CD8-positive, alpha-beta memory T cell (primary cell): ENCODE measurements at regions not wholly inside any gene's neighbourhood (a gene's known extent, or its start where the extent isn't known, plus 50 kb on each side); places are given as distances from the start of the nearest gene placed in this dataset.

Source experiments
- CTCF ChIA-PET: fragments of 350-600 bp; sonication (Branson Sonifier 250); formaldehyde crosslinking; loops from one replicate; lab custom pipeline; 2021; ENCODE audit warnings: antibody characterized with exemption; lab: Charles Lee
- POLR2A ChIA-PET: fragments of 350-600 bp; sonication (Branson Sonifier 250); formaldehyde crosslinking; loops from one replicate; lab custom pipeline; 2021; ENCODE audit warnings: antibody characterized with exemption; lab: Charles Lee
- DNase-seq, 5 donors: peaks; one replicate each; pipeline versions ENCODE4 v3.0.0 to v3.0.0-alpha.2; 2020 to 2022; ENCODE audit warnings: mixed read lengths in 1 of 5
- H3K27ac ChIP-seq: one replicate; pipeline ENCODE4 v1.7.0; 2013; ENCODE audit warnings: low read depth, mild to moderate bottlenecking, low read length, moderate library complexity
- H3K27me3 ChIP-seq: 2 replicates; pipeline ENCODE4 v1.7.0; 2013; ENCODE audit warnings: low read length, mild to moderate bottlenecking; ENCODE audit not compliant: insufficient read depth, poor library complexity, severe bottlenecking
- H3K36me3 ChIP-seq: 2 replicates; pipeline ENCODE4 v1.7.0; 2013; ENCODE audit warnings: mild to moderate bottlenecking, low read length, moderate library complexity; ENCODE audit not compliant: insufficient read depth
- H3K4me1 ChIP-seq: 2 replicates; pipeline ENCODE4 v1.7.0; 2013; ENCODE audit warnings: mild to moderate bottlenecking, low read length, moderate library complexity; ENCODE audit not compliant: insufficient read depth
- H3K4me3 ChIP-seq: 2 replicates; pipeline ENCODE4 v1.7.0; 2013; ENCODE audit warnings: mild to moderate bottlenecking, low read length
- H3K9me3 ChIP-seq: 2 replicates; pipeline ENCODE4 v1.7.0; 2013; ENCODE audit warnings: mild to moderate bottlenecking, low read length
- H3K27ac Mint-ChIP-seq, 8 donors: one replicate each; pipeline ENCODE4 v1.8.0; 2020 to 2021; ENCODE audit warnings: mixed read lengths in 8 of 8, mild to moderate bottlenecking in 6 of 8, inconsistent platforms in 3 of 8, moderate library complexity in 3 of 8
- H3K27me3 Mint-ChIP-seq, 2 donors: one replicate each; pipeline ENCODE4 v1.8.0; 2020 to 2021; ENCODE audit warnings: mixed read lengths in 2 of 2, mild to moderate bottlenecking in 1 of 2, moderate library complexity in 1 of 2
- H3K36me3 Mint-ChIP-seq, 3 donors: one replicate each; pipeline ENCODE4 v1.8.0; 2020 to 2021; ENCODE audit warnings: mixed read lengths in 3 of 3, inconsistent platforms in 1 of 3, mild to moderate bottlenecking in 1 of 3
- H3K4me1 Mint-ChIP-seq, 3 donors: one replicate each; pipeline ENCODE4 v1.8.0; 2020 to 2021; ENCODE audit warnings: mixed read lengths in 3 of 3, inconsistent platforms in 1 of 3, mild to moderate bottlenecking in 1 of 3
- H3K4me3 Mint-ChIP-seq, 7 donors: one replicate each; pipeline ENCODE4 v1.8.0; 2020 to 2021; ENCODE audit warnings: mixed read lengths in 7 of 7, mild to moderate bottlenecking in 6 of 7, moderate library complexity in 4 of 7, inconsistent platforms in 2 of 7
- H3K9me3 Mint-ChIP-seq, 5 donors: one replicate each; pipeline ENCODE4 v1.8.0; 2020 to 2022; ENCODE audit warnings: mixed read lengths in 5 of 5, mild to moderate bottlenecking in 3 of 5, moderate library complexity in 2 of 5, inconsistent platforms in 1 of 5

DNA sequence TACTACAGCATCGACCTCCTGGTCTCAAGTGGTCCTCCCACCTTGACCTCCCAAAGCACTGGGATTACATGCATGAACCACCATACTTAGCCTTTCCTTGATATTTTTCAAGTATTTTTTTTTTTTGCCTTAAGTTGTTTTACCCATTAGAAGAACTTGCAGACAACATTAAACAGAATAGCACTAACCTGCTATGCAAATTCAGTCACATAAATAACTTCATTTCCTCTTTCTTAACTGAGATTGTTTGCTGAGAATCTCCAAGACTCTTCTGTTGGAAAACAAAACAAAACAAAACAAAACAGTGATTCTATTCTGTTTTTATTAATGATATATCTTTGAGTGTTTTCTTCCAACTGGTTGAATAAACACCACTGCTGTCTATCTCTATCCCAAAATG is 115.9 kb upstream of the IFNG-AS1 start:
- no peak overlapping the region for H3K4me3 Mint-ChIP-seq
- no peaks in the 10 kb centered on the region for H3K36me3 ChIP-seq
- peaks cover 0 to 2% (median 0%) of the 10 kb centered on the region in 3 donors for H3K36me3 Mint-ChIP-seq
- peaks cover 3 to 5% of the 10 kb centered on the region in 2 donors for H3K27me3 Mint-ChIP-seq
- ChIA-PET CTCF (interaction anchor here (1.0 kb wide), 1 partner anchor 70 kb away, joined by 3 read pairs; no protein-coding TSS in a partner anchor), POLR2A (no interaction called here)
- peaks cover 0 to 5% (median 0%) of the 10 kb centered on the region in 3 donors for H3K4me1 Mint-ChIP-seq
- no peak overlapping the region for H3K27ac ChIP-seq
- no peak overlapping the region for H3K27ac Mint-ChIP-seq
- no peaks in the 10 kb centered on the region for H3K4me1 ChIP-seq
- H3K27me3 ChIP-seq = no peaks in the 10 kb centered on the region
- DNase-seq = no peak
- H3K9me3 ChIP-seq = no peaks in the 10 kb centered on the region
- H3K9me3 Mint-ChIP-seq = peaks cover 0 to 2% (median 0%) of the 10 kb centered on the region in 5 donors
- H3K4me3 ChIP-seq = no peak overlapping the region

DNA sequence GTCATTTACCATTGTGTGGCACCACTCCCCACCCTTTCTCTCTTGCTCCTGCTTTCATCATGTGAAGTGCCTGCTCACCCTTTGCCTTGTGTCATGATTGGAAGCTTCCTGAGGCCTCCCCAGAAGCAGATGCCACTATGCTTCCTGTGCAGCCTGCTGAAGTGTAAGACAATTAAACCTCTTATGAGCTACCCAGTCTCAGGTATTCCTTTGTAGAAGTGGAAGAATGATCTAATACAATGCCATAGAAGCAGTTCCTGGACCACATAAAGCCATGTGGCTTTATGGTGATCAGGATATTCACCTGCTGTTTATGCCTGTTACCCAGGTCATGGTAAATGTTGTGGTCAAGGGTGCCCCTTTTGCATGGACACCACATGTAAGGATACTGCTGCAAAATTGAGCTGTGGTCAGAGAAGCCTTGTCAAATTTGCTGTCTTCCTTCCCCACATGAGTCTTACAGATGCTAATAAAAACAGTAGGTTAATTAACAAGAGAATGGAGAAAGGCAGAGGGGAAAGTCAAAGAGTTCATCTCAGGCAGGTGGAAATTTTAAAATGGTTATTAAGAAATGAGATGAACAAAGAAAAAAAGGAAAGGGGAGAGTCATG is 112.8 kb upstream of the IFNG-AS1 start:
- Histone ChIP-seq H3K36me3 (no peaks in the 10 kb centered on the region), H3K27ac (no peak overlapping the region), H3K9me3 (no peaks in the 10 kb centered on the region), H3K4me3 (no peak overlapping the region), H3K27me3 (no peaks in the 10 kb centered on the region), H3K4me1 (no peaks in the 10 kb centered on the region)
- no peak overlapping the region for H3K4me3 Mint-ChIP-seq
- no peak for DNase-seq
- peaks cover 0 to 2% (median 0%) of the 10 kb centered on the region in 5 donors for H3K9me3 Mint-ChIP-seq
- H3K27ac Mint-ChIP-seq = peak overlapping the region in 1 of 8 donors; percentile 55
- ChIA-PET POLR2A (no interaction called here), CTCF (no interaction called here)
- H3K27me3 Mint-ChIP-seq = peaks cover 3 to 7% of the 10 kb centered on the region in 2 donors
- no peaks in the 10 kb centered on the region for H3K4me1 Mint-ChIP-seq
- H3K36me3 Mint-ChIP-seq = peaks cover 0 to 4% (median 2%) of the 10 kb centered on the region in 3 donors

DNA sequence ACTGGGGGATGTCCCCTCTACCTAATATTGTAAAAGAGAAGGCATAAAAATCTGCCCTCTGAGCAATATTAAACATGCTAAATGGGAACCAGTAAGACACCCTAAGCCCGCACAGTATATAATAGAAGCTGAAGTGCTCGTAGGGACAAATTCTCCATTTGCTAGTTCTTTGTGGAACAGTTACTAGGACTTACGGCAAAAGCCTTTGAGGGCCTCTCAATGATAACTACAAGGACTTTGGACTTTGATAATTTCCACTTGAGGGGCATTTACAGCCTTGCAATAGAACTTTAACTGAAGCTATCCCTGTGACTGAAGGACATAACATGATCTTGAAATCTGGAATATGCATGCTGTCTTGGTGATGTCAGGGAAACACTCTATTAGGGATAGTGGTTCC is 111.5 kb upstream of the IFNG-AS1 start:
- H3K27me3 Mint-ChIP-seq = peaks cover 0 to 7% of the 10 kb centered on the region in 2 donors
- H3K4me3 Mint-ChIP-seq = no peak overlapping the region
- H3K36me3 Mint-ChIP-seq = peaks cover 0 to 4% (median 2%) of the 10 kb centered on the region in 3 donors
- ChIA-PET POLR2A (no interaction called here), CTCF (no interaction called here)
- Histone ChIP-seq H3K4me1 (no peaks in the 10 kb centered on the region), H3K27me3 (no peaks in the 10 kb centered on the region), H3K27ac (no peak overlapping the region), H3K9me3 (no peaks in the 10 kb centered on the region), H3K4me3 (no peak overlapping the region), H3K36me3 (no peaks in the 10 kb centered on the region)
- no peaks in the 10 kb centered on the region for H3K4me1 Mint-ChIP-seq
- no peak for DNase-seq
- no peaks in the 10 kb centered on the region for H3K9me3 Mint-ChIP-seq
- no peak overlapping the region for H3K27ac Mint-ChIP-seq

DNA sequence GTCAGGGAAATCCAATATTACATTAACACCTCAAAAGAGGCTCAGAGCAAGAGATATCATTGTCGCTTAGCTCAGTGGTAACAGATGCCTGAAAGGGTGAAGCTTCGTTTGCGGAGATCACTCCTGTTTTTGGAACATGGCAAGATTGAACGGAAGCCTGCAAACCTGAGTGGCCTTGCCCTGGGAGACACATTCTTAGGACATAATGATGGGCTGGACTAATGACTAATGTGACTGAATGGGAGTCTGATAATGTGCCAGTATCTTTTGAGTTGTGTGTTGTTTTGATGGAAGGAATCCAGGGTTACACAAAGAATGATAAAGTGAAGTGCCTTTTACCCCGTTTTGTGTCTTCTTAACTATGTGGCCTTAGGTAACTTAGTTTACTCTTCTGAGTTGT is 109.3 kb upstream of the IFNG-AS1 start:
- no peaks in the 10 kb centered on the region for H3K27me3 ChIP-seq
- H3K27me3 Mint-ChIP-seq = peaks cover 4 to 7% of the 10 kb centered on the region in 2 donors
- no peaks in the 10 kb centered on the region for H3K36me3 ChIP-seq
- H3K4me3 Mint-ChIP-seq = no peak overlapping the region
- H3K4me1 Mint-ChIP-seq = no peaks in the 10 kb centered on the region
- H3K9me3 ChIP-seq = no peaks in the 10 kb centered on the region
- ChIA-PET POLR2A (no interaction called here), CTCF (no interaction called here)
- no peak overlapping the region for H3K27ac Mint-ChIP-seq
- no peaks in the 10 kb centered on the region for H3K9me3 Mint-ChIP-seq
- H3K36me3 Mint-ChIP-seq = peaks cover 0 to 10% (median 0%) of the 10 kb centered on the region in 3 donors
- H3K4me3 ChIP-seq = no peak overlapping the region
- no peaks in the 10 kb centered on the region for H3K4me1 ChIP-seq
- no peak for DNase-seq
- no peak overlapping the region for H3K27ac ChIP-seq

DNA sequence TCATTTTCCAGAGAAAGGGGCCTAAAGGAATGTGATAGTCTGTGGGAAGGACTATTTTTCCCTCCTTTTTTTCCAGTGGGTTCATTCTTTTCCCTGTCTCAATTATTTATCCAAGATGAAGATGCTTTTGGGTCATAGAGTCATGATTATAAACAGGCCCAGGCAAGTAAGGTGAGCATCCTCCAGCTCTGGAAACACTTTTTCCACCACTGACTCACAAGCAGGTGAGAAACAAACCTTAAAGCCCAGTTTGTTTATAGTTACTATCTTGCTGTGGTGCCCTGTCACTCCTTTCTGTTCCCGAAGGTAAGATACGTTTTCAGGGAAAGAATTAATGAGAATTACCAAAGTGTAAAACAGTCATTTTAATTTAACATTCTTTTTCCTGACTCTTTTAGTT is 107.7 kb upstream of the IFNG-AS1 start:
- CTCF ChIA-PET = no interaction called here
- Mint-ChIP-seq H3K4me1 (no peaks in the 10 kb centered on the region), H3K27ac (no peak overlapping the region), H3K4me3 (no peak overlapping the region), H3K9me3 (no peaks in the 10 kb centered on the region), H3K27me3 (peaks cover 4 to 7% of the 10 kb centered on the region in 2 donors), H3K36me3 (peaks cover 0 to 10% (median 0%) of the 10 kb centered on the region in 3 donors)
- Histone ChIP-seq H3K27me3 (no peaks in the 10 kb centered on the region), H3K4me3 (no peak overlapping the region), H3K36me3 (no peaks in the 10 kb centered on the region), H3K27ac (no peak overlapping the region), H3K4me1 (no peaks in the 10 kb centered on the region), H3K9me3 (no peaks in the 10 kb centered on the region)
- POLR2A ChIA-PET = no interaction called here
- no peak for DNase-seq

DNA sequence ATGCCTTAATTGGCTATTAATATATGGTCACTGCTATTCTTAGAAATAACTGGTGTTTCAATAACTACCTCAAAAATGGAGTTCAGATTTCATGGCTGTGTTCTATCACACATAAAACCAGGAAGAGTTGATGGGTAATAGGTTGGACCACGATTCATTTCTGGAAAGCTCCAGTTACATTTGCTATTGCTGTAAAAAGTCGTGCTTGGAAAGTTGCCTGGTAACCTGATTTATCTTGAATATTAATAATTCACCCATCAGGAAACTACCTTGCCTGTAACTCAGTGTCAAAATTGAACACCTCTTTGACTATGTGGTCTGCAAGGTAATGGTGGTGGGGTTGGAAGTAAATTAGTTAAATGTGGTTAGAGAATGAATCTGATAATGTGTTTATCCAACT is 104.7 kb upstream of the IFNG-AS1 start:
- DNase-seq = no peak
- ChIA-PET CTCF (no interaction called here), POLR2A (no interaction called here)
- Histone ChIP-seq H3K4me3 (no peak overlapping the region), H3K27ac (no peak overlapping the region), H3K36me3 (no peaks in the 10 kb centered on the region), H3K27me3 (no peaks in the 10 kb centered on the region), H3K9me3 (no peaks in the 10 kb centered on the region), H3K4me1 (no peaks in the 10 kb centered on the region)
- Mint-ChIP-seq H3K27me3 (peaks cover 0 to 7% of the 10 kb centered on the region in 2 donors), H3K9me3 (no peaks in the 10 kb centered on the region), H3K27ac (no peak overlapping the region), H3K36me3 (peaks cover 0 to 13% (median 8%) of the 10 kb centered on the region in 3 donors), H3K4me1 (no peaks in the 10 kb centered on the region), H3K4me3 (no peak overlapping the region)

DNA sequence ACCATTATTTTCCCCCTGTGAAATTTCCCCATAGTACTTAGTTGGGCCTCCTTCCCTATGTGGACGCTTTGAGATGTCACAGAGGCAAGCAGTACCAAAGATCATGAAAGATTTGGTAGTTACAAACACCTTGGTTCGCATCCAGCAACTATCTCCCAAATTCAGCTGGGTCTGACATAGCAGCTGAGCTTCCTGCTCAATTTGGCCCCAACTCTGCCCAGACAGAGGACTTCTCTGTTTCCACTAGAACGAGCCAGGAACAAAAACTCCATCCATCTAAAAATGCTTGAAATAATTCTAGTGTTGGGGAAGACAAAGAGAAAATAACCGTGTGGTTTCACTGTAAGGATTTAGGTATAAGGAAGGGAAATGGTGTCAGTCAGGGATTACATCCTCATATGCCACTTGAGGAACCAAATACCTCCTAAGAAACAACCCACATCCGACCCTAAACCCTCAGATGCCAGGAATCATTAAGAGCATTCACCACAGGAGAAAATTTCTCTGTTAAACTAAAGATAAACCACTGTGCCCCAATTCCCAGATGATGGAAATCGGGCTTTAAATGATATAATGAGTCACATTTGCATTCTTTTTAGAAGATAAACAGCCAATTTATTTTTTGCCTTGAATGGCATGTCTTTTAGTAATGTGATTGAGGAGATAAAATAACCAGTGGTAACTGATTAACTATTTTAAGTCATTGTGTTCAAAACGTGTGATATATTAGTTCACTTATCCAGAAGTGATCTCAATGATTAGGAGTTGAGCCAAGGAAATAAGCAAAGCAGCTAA is 103.7 kb upstream of the IFNG-AS1 start:
- H3K27ac ChIP-seq = no peak overlapping the region
- Mint-ChIP-seq H3K4me1 (peaks cover 1 to 3% (median 2%) of the 10 kb centered on the region in 3 donors), H3K9me3 (no peaks in the 10 kb centered on the region), H3K27ac (no peak overlapping the region), H3K36me3 (peaks cover 0 to 10% (median 8%) of the 10 kb centered on the region in 3 donors), H3K27me3 (peaks cover 0 to 7% of the 10 kb centered on the region in 2 donors), H3K4me3 (no peak overlapping the region)
- no peaks in the 10 kb centered on the region for H3K27me3 ChIP-seq
- H3K4me1 ChIP-seq = no peaks in the 10 kb centered on the region
- ChIA-PET POLR2A (no interaction called here), CTCF (no interaction called here)
- H3K9me3 ChIP-seq = no peaks in the 10 kb centered on the region
- H3K36me3 ChIP-seq = no peaks in the 10 kb centered on the region
- no peak for DNase-seq
- H3K4me3 ChIP-seq = no peak overlapping the region

DNA sequence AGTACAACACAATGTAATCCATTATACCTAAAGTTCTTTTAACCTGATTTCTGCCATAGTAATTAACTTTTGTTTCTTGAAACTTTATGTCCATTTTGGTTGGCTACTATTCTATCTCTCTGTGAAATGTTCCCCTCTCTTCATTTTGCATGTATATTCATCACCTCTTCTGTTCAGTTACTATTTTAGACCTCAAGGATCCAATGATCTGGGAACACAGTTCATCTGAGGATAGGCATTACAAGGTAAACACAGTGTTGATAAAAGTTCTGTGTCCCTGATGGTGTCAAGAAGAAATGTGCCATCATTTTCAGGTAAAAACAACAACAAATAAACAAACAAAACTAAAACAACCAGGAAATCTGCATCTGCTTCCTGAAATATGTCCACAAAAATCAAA is 102.2 kb upstream of the IFNG-AS1 start:
- H3K36me3 ChIP-seq = no peaks in the 10 kb centered on the region
- H3K27ac Mint-ChIP-seq = no peak overlapping the region
- no peaks in the 10 kb centered on the region for H3K9me3 ChIP-seq
- no peaks in the 10 kb centered on the region for H3K27me3 ChIP-seq
- no peaks in the 10 kb centered on the region for H3K9me3 Mint-ChIP-seq
- ChIA-PET POLR2A (no interaction called here), CTCF (no interaction called here)
- H3K4me1 Mint-ChIP-seq = peaks cover 11 to 16% (median 16%) of the 10 kb centered on the region in 3 donors
- H3K4me3 ChIP-seq = no peak overlapping the region
- H3K27ac ChIP-seq = no peak overlapping the region
- no peak for DNase-seq
- peaks cover 0 to 10% (median 8%) of the 10 kb centered on the region in 3 donors for H3K36me3 Mint-ChIP-seq
- H3K27me3 Mint-ChIP-seq = peaks cover 0 to 7% of the 10 kb centered on the region in 2 donors
- no peaks in the 10 kb centered on the region for H3K4me1 ChIP-seq
- H3K4me3 Mint-ChIP-seq = no peak overlapping the region
